NCI-H524 (cell line): ENCODE measurements at regions not wholly inside any gene's neighbourhood (a gene's known extent, or its start where the extent isn't known, plus 50 kb on each side); places are given as distances from the start of the nearest gene placed in this dataset.
"Not testable (repeated sequence)": the region's sequence is repeated elsewhere in the genome, so short reads cannot be mapped to it uniquely, and the experiment has no call there.

Experiments used
- DNase-seq, 2 experiments: peaks; one replicate each; lab custom pipeline; 2025; lab: John Stamatoyannopoulos, UW

- no peak for DNase-seq
Observed at GRCh38 chr3:125645616-125646015, 50.3 kb upstream of the OSBPL11 start.

- DNase-seq = no peak
Observed at GRCh38 chr3:125646581-125646980, 51.3 kb upstream of the OSBPL11 start.

GRCh38 chr3:125647318-125648014 is 52.2 kb upstream of the OSBPL11 start:
- no peak for DNase-seq

- DNase-seq = peak; percentile 74 to 87
Observed at GRCh38 chr3:125651244-125651643, 55.9 kb upstream of the OSBPL11 start.

GRCh38 chr3:125652349-125652748 is 57.1 kb upstream of the OSBPL11 start:
- no peak for DNase-seq

GRCh38 chr3:125654526-125654925 is 59.2 kb upstream of the OSBPL11 start:
- no peak for DNase-seq

- no peak for DNase-seq
Observed at GRCh38 chr3:125662675-125663074, 67.4 kb upstream of the OSBPL11 start.

- no peak for DNase-seq
Observed at GRCh38 chr3:125670352-125670751, 75.1 kb upstream of the OSBPL11 start.

GRCh38 chr3:125670945-125671344 is 75.6 kb upstream of the OSBPL11 start:
- DNase-seq = no peak

- no peak for DNase-seq
Observed at GRCh38 chr3:125671461-125672243, 76.4 kb upstream of the OSBPL11 start.

GRCh38 chr3:125675791-125676190 is 80.5 kb upstream of the OSBPL11 start:
- DNase-seq = no peak

GRCh38 chr3:125679258-125679657 is 84.0 kb upstream of the OSBPL11 start:
- peak in 1 of 2 experiments; percentile 24 for DNase-seq

GRCh38 chr3:125681146-125681545 is 85.8 kb upstream of the OSBPL11 start:
- DNase-seq = no peak

GRCh38 chr3:125681906-125682305 is 86.6 kb upstream of the OSBPL11 start:
- not testable (repeated sequence) for DNase-seq

GRCh38 chr3:125682610-125683009 is 87.3 kb upstream of the OSBPL11 start:
- DNase-seq = not testable (repeated sequence)

GRCh38 chr3:125683067-125683829 is 88.0 kb upstream of the OSBPL11 start:
- no peak for DNase-seq

GRCh38 chr3:125684199-125684598 is 88.9 kb upstream of the OSBPL11 start:
- peak; percentile 29 to 65 for DNase-seq

- not testable (repeated sequence) for DNase-seq
Observed at GRCh38 chr3:125685741-125686140, 90.4 kb upstream of the OSBPL11 start.

GRCh38 chr3:125692361-125692760 is 97.1 kb upstream of the OSBPL11 start:
- no peak for DNase-seq

GRCh38 chr3:125693887-125694286 is 98.6 kb upstream of the OSBPL11 start:
- no peak for DNase-seq

- no peak for DNase-seq
Observed at GRCh38 chr3:125694761-125695294, 99.5 kb upstream of the OSBPL11 start.

GRCh38 chr3:125695688-125696087 is 100.4 kb upstream of the OSBPL11 start:
- no peak for DNase-seq
